GM12873 (cell line): ENCODE measurements at regions not wholly inside any gene's neighbourhood (a gene's known extent, or its start where the extent isn't known, plus 50 kb on each side); places are given as distances from the start of the nearest gene placed in this dataset.

ENCODE experiments used
- TF ChIP-seq, protein P1 (sequence below): IDR thresholded peaks from 2 replicates; pipeline ENCODE4 v1.5.1; 2012; ENCODE audit warnings: low read depth, mild to moderate bottlenecking, moderate library complexity, low read length, control low read depth; ENCODE audit not compliant: insufficient read depth; ENCODE audit errors: missing control alignments

DNA sequence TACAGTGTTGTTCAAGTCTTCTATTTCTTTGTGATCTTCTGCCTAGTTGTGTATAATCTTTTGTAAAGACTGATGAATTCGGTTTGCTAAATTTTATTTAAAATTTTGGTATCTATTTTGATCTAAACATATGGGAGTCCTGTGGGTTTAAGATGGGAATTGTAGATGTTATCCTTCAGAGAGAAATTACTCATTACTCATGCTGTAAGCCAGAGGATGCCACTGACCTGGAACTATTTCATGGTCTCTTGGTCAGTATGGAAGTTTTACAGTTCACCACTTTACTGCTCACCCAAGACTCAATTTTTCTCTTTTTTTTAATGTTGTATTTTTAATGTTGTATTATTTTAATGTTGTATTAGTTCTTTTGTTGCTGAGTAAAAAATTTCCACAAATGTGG lies 138.6 kb upstream of the B3GALT2 start:
- TF ChIP-seq, protein P1, sequence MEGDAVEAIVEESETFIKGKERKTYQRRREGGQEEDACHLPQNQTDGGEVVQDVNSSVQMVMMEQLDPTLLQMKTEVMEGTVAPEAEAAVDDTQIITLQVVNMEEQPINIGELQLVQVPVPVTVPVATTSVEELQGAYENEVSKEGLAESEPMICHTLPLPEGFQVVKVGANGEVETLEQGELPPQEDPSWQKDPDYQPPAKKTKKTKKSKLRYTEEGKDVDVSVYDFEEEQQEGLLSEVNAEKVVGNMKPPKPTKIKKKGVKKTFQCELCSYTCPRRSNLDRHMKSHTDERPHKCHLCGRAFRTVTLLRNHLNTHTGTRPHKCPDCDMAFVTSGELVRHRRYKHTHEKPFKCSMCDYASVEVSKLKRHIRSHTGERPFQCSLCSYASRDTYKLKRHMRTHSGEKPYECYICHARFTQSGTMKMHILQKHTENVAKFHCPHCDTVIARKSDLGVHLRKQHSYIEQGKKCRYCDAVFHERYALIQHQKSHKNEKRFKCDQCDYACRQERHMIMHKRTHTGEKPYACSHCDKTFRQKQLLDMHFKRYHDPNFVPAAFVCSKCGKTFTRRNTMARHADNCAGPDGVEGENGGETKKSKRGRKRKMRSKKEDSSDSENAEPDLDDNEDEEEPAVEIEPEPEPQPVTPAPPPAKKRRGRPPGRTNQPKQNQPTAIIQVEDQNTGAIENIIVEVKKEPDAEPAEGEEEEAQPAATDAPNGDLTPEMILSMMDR = no peak

DNA sequence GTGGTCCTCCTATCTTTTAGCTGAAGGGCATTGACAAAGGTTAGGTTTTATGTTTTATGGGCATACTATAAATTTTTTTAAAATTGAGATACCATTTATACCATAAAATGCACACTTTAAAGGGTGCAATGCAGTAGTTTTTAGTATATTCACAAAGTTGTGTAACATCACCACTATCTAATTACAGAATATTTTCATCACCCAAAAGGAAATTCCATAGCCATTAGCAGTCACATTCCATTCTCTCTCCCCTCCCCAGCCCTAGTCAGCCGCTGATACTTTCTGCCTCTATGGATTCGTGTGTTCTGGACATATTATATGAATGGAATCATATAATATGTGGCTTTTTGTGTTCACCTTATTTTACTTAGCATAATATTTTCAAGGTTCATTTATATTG lies 135.8 kb upstream of the B3GALT2 start:
- TF ChIP-seq, protein P1 = no peak

DNA sequence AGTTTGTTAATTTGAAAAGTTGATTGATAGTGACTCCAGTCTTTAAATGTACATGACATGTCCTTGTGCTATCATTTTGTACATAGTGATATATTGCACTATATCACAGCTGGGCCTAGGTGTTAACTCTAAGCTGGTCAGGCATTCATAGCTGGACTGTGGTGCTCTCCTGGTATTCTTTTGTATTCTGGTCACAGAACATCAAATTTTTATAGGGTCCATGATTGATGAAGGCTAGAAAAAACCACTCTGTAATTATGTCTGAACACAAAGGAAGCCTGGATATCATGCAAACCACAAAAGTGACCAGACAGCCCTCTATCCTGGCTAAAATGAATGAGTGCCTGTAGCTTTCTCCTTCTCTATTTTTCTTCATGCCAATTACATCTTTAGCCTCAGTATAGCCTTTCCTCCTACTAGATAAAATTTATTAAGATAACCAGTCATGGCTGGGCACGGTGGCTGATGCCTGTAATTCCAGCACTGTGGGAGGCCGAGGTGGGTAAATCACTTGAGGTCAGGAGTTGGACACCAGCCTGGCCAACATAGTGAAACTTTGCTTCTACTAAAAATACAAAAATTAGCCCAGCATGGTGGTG lies 134.9 kb upstream of the B3GALT2 start:
- TF ChIP-seq, protein P1 = no peak

DNA sequence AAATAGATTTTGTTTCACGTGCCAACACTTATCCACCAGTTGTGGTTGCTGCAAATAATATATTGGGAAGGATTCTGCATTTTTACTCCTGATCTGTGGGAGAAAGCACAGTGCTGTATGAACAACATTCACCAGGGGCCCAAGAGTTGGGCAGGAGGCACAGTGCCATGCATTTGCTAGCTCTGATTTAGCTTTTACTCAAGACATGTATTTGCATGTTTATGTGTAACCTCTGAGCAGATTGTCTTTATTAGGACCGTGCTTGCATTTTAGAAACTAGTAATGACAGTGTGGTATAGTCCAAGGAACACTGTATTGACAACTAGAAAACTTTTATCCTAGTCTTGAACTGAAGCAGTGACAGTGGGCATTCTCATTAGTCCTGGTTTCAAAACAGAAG lies 133.9 kb upstream of the B3GALT2 start:
- TF ChIP-seq, protein P1 = no peak

DNA sequence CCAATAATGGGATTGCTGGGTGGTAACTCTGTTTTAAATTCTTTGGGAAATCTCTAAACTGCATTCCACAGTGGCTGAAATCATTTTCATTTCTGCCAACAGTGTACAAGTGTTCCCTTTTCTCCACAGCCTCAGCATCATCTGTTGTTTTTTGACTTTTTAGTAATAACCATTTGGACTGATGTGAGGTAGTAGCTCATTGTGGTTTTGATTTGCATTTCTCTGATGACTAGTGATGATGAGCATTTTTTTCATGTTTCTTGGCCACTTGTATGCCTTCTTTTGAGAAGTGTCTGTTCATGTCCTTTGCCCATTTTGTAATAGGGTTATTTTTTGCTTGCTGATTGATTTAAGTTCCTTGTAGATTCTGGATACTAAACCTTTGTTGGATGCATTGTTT lies 131.9 kb upstream of the B3GALT2 start:
- TF ChIP-seq, protein P1 = no peak

DNA sequence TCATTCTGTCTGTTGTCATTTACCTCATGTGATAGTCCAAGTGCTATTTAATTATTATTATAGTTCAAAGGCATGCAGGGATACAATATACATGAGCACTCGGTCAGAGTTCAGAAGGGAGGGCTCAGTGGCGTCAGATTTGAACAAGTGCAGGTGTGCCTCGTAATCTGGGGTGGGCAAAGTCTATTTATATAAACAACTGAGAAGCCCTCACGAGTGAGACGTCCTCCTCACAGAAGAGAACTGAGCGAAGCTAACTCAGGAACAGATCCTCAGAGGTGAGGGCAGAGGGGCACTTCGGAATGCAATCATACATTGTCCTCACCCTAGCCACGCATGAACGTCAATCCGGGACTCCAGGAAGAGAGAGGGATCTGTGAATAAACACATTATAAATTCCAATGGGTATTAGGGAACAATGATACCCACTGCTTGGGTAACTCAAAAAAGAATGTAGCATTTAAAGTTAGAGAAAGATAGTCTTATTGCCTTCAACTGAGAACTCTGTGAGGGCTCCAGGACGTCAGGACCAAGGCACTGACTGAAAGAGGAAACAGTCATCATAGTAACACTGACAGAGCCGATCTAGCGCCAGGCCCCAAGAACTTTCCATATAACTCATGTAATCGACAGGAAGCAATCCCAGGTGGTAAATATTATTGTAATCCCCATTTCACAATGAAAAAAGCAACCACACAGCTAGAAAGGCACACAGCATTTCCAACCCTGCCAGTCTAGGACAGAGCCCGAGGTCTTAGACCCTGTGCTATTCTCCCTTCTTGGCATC lies 127.1 kb upstream of the B3GALT2 start:
- TF ChIP-seq, protein P1 = no peak

DNA sequence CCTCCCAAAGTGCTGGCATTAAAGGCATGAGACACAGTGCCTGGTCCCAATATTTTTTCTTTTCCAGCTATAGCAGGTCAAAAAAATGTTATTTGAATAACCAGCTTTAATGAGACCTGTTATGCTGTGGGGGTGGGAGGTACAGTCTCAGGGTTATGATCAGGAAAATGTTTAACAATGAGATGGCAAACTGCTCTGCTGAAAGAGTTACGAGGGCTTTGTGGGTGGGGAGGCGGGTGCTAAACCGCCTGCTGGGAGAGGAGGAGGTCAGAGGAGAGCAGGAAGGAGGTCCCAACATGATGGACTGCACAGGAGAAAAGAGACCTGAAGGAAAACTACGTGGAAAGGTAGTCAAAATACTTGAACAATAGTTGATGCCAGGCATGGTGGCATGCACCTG lies 126.0 kb upstream of the B3GALT2 start:
- TF ChIP-seq, protein P1 = no peak
